Trophoblast cell (in vitro differentiated cells and primary cell): ENCODE measurements at regions not wholly inside any gene's neighbourhood (a gene's known extent, or its start where the extent isn't known, plus 50 kb on each side); places are given as distances from the start of the nearest gene placed in this dataset.

Experiments used
- DNase-seq, 2 donors: peaks; one replicate each; pipeline ENCODE4 v3.0.0-alpha.2; 2016
- H2AFZ ChIP-seq: 2 replicates; pipeline ENCODE4 v1.6.1; 2013; ENCODE audit warnings: low read length, moderate library complexity, mild to moderate bottlenecking; ENCODE audit not compliant: insufficient read depth, poor library complexity
- H2AK5ac ChIP-seq: 2 replicates; pipeline ENCODE4 v1.6.1; 2013; ENCODE audit warnings: mild to moderate bottlenecking, low read length
- H2BK120ac ChIP-seq: 2 replicates; pipeline ENCODE4 v1.6.1; 2013; ENCODE audit warnings: low read length, mild to moderate bottlenecking, moderate library complexity; ENCODE audit not compliant: insufficient read depth, poor library complexity
- H2BK12ac ChIP-seq: 2 replicates; pipeline ENCODE4 v1.6.1; 2013; ENCODE audit warnings: mild to moderate bottlenecking, low read length, moderate library complexity
- H2BK5ac ChIP-seq: 2 replicates; pipeline ENCODE4 v1.6.1; 2013; ENCODE audit warnings: low read length, low read depth, moderate library complexity, mild to moderate bottlenecking; ENCODE audit not compliant: poor library complexity
- H3K14ac ChIP-seq: 2 replicates; pipeline ENCODE4 v1.6.1; 2013; ENCODE audit warnings: mild to moderate bottlenecking, low read length
- H3K18ac ChIP-seq: 2 replicates; pipeline ENCODE4 v1.6.1; 2013; ENCODE audit warnings: mild to moderate bottlenecking, low read length
- H3K23ac ChIP-seq: 2 replicates; pipeline ENCODE4 v1.6.1; 2013; ENCODE audit warnings: low read length
- H3K27ac ChIP-seq: 2 replicates; pipeline ENCODE4 v1.5.1; 2013; ENCODE audit warnings: low read depth, mild to moderate bottlenecking, inconsistent platforms, low read length, moderate library complexity
- H3K27me3 ChIP-seq: 2 replicates; pipeline ENCODE4 v1.6.1; 2013; ENCODE audit warnings: inconsistent platforms, mild to moderate bottlenecking, low read length, moderate library complexity; ENCODE audit not compliant: insufficient read depth
- H3K36me3 ChIP-seq, 2 experiments: 1 replicate in 1 of 2; 2 replicates in 1 of 2; pipeline ENCODE4 v1.6.1; 2013; ENCODE audit warnings: low read length in 2 of 2, mild to moderate bottlenecking in 2 of 2, moderate library complexity in 1 of 2; ENCODE audit not compliant: insufficient read depth in 2 of 2, control insufficient read depth in 1 of 2
- H3K4ac ChIP-seq: 2 replicates; pipeline ENCODE4 v1.6.1; 2013; ENCODE audit warnings: low read depth, mild to moderate bottlenecking, low read length, moderate library complexity
- H3K4me1 ChIP-seq, 2 experiments: 1 replicate in 1 of 2; 2 replicates in 1 of 2; pipeline ENCODE4 v1.6.1; 2013; ENCODE audit warnings: low read length in 2 of 2, mild to moderate bottlenecking in 2 of 2, moderate library complexity in 1 of 2; ENCODE audit not compliant: insufficient read depth in 2 of 2, control insufficient read depth in 1 of 2
- H3K4me2 ChIP-seq: 2 replicates; pipeline ENCODE4 v1.6.1; 2013; ENCODE audit warnings: inconsistent platforms, mild to moderate bottlenecking, low read length, moderate library complexity
- H3K4me3 ChIP-seq: 2 replicates; pipeline ENCODE4 v1.5.1; 2013; ENCODE audit warnings: mild to moderate bottlenecking, low read depth, low read length, inconsistent platforms
- H3K79me1 ChIP-seq: one replicate; pipeline ENCODE4 v1.6.1; 2013; ENCODE audit warnings: low read length
- H3K79me2 ChIP-seq: 2 replicates; pipeline ENCODE4 v1.6.1; 2013; ENCODE audit warnings: low read length, mild to moderate bottlenecking; ENCODE audit not compliant: control insufficient read depth, insufficient read depth, poor library complexity
- H3K9ac ChIP-seq: 2 replicates; pipeline ENCODE4 v1.6.1; 2013; ENCODE audit warnings: mild to moderate bottlenecking, low read length
- H3K9me3 ChIP-seq: 2 replicates; pipeline ENCODE4 v1.6.1; 2013; ENCODE audit warnings: low read depth, mild to moderate bottlenecking, control low read depth, inconsistent platforms, low read length; ENCODE audit not compliant: insufficient read depth
- H4K12ac ChIP-seq: 2 replicates; pipeline ENCODE4 v1.6.1; 2013; ENCODE audit warnings: low read depth, mild to moderate bottlenecking, low read length, moderate library complexity
- H4K8ac ChIP-seq: 2 replicates; pipeline ENCODE4 v1.6.1; 2013; ENCODE audit warnings: low read depth, mild to moderate bottlenecking, low read length, moderate library complexity
- H4K91ac ChIP-seq: one replicate; pipeline ENCODE4 v1.6.1; 2013; ENCODE audit warnings: low read depth, mild to moderate bottlenecking, low read length, moderate library complexity
- WGBS: extraction: QIAGEN DNeasy Blood & Tissue Kit; methylation state at CpG from one replicate; pipeline ENCODE4 v1.1.7; 2013; ENCODE audit warnings: missing lambda C conversion rate; ENCODE audit not compliant: insufficient read length, insufficient coverage; ENCODE audit errors: extremely low coverage; 5-methylcytosine and 5-hydroxymethylcytosine counted together

GRCh38 chr2:13537771-13538349 is 821.1 kb downstream of the TRIB2 start:
- H2AFZ ChIP-seq = no peak overlapping the region
- H3K79me1 ChIP-seq = no peaks in the 10 kb centered on the region
- H3K27me3 ChIP-seq = no peaks in the 10 kb centered on the region
- no peak overlapping the region for H2BK5ac ChIP-seq
- no peaks in the 10 kb centered on the region for H3K36me3 ChIP-seq
- H3K79me2 ChIP-seq = no peaks in the 10 kb centered on the region
- H2AK5ac ChIP-seq = no peak overlapping the region
- H3K4me1 ChIP-seq = no peaks in the 10 kb centered on the region
- WGBS = no CpG with 5 or more reads among the region's 9 CpGs
- no peak overlapping the region for H3K27ac ChIP-seq
- H3K14ac ChIP-seq = no peak overlapping the region
- no peak overlapping the region for H3K4ac ChIP-seq
- H3K4me2 ChIP-seq = no peak overlapping the region
- peaks cover 2% of the 10 kb centered on the region for H3K9me3 ChIP-seq
- no peak overlapping the region for H3K18ac ChIP-seq
- no peak overlapping the region for H3K23ac ChIP-seq
- H4K91ac ChIP-seq = no peak overlapping the region
- no peak overlapping the region for H2BK12ac ChIP-seq
- no peak overlapping the region for H4K8ac ChIP-seq
- H3K9ac ChIP-seq = no peak overlapping the region
- H2BK120ac ChIP-seq = no peak overlapping the region
- DNase-seq = no peak
- no peak overlapping the region for H3K4me3 ChIP-seq
- H4K12ac ChIP-seq = no peak overlapping the region

DNA sequence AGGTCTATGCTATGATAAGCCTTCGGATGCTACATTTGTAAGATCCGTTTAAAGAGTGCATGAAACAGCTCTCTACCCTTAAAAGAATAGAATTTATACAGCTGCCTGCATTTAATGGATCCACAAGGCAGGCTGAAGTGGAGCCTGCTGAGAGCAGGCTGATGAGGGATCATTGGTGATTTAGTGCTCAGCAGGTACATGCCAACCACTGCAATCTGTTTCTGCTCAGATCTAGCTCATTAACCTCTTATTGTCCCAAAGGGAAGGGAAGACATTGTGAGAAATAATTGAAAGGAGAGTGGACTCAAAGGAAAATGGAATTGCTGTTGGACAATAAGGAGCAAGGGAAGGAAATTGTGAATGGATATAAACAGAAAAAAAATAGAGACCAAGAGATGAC is 822.6 kb downstream of the TRIB2 start:
- no peak overlapping the region for H4K91ac ChIP-seq
- H2AK5ac ChIP-seq = no peak overlapping the region
- no peak overlapping the region for H3K4me2 ChIP-seq
- H3K18ac ChIP-seq = no peak overlapping the region
- no peak overlapping the region for H3K4ac ChIP-seq
- no peaks in the 10 kb centered on the region for H3K4me1 ChIP-seq
- no peaks in the 10 kb centered on the region for H3K79me1 ChIP-seq
- H3K9ac ChIP-seq = no peak overlapping the region
- H4K12ac ChIP-seq = no peak overlapping the region
- H3K9me3 ChIP-seq = no peaks in the 10 kb centered on the region
- H3K27ac ChIP-seq = no peak overlapping the region
- no peak overlapping the region for H3K4me3 ChIP-seq
- H2AFZ ChIP-seq = no peak overlapping the region
- no peak overlapping the region for H2BK12ac ChIP-seq
- no CpG with 5 or more reads among the region's 2 CpGs for whole genome bisulfite sequencing
- H3K27me3 ChIP-seq = no peaks in the 10 kb centered on the region
- H4K8ac ChIP-seq = no peak overlapping the region
- DNase-seq = no peak
- H2BK120ac ChIP-seq = no peak overlapping the region
- H3K79me2 ChIP-seq = no peaks in the 10 kb centered on the region
- H3K36me3 ChIP-seq = no peaks in the 10 kb centered on the region
- no peak overlapping the region for H3K23ac ChIP-seq
- no peak overlapping the region for H3K14ac ChIP-seq
- H2BK5ac ChIP-seq = no peak overlapping the region

DNA sequence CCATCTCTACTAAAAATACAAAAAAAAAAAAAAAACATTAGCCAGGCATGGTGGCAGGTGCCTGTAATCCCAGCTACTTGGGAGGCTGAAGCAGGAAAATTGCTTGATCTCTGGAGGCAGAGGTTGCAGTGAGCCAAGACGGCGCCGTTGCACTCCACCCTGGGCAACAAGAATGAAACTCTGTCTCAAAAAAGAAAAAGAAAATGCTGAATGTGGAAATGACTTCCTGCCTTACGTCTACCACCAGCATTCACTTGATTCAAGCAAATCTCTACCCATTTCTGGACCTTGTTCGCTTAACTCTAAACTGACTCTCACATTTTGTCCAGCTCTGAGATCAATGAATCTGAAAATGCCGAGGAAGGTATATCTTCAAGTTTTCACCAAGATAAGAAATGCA is 825.3 kb downstream of the TRIB2 start:
- no peak overlapping the region for H2BK120ac ChIP-seq
- H2AFZ ChIP-seq = no peak overlapping the region
- no peaks in the 10 kb centered on the region for H3K79me2 ChIP-seq
- no peak overlapping the region for H3K18ac ChIP-seq
- WGBS = no CpG with 5 or more reads among the region's 6 CpGs
- H2BK12ac ChIP-seq = no peak overlapping the region
- no peak overlapping the region for H3K23ac ChIP-seq
- no peaks in the 10 kb centered on the region for H3K27me3 ChIP-seq
- H4K8ac ChIP-seq = no peak overlapping the region
- H2AK5ac ChIP-seq = no peak overlapping the region
- no peaks in the 10 kb centered on the region for H3K79me1 ChIP-seq
- H2BK5ac ChIP-seq = no peak overlapping the region
- no peak overlapping the region for H3K9ac ChIP-seq
- no peak for DNase-seq
- no peaks in the 10 kb centered on the region for H3K36me3 ChIP-seq
- no peak overlapping the region for H3K14ac ChIP-seq
- no peak overlapping the region for H3K4me3 ChIP-seq
- H3K4me2 ChIP-seq = no peak overlapping the region
- H3K9me3 ChIP-seq = no peaks in the 10 kb centered on the region
- no peak overlapping the region for H4K12ac ChIP-seq
- no peak overlapping the region for H4K91ac ChIP-seq
- no peak overlapping the region for H3K4ac ChIP-seq
- no peaks in the 10 kb centered on the region for H3K4me1 ChIP-seq
- no peak overlapping the region for H3K27ac ChIP-seq

DNA sequence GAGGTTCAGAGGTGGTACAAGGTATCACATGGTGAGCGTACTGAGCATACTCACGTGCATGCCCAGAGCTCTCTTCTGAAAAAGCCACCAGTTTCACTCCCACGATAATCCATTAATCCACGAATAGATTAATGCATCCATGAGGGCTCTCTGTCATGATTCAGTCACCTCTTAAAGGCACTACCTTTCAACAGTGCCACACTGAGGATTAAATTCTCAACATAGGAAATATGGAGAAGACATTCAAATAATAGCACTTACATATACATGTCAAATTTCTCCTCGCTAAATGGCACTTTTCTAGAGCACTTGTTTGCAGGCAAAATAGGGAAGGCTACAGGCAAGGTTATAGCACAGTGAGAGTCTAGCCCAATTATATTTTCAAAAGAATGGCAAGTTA is 825.9 kb downstream of the TRIB2 start:
- WGBS = no CpG with 5 or more reads among the region's 5 CpGs
- Histone ChIP-seq H3K27me3 (no peaks in the 10 kb centered on the region), H3K27ac (no peak overlapping the region), H3K14ac (no peak overlapping the region), H3K4me3 (no peak overlapping the region), H3K36me3 (no peaks in the 10 kb centered on the region), H4K91ac (no peak overlapping the region), H3K4ac (no peak overlapping the region), H2BK120ac (no peak overlapping the region), H4K12ac (no peak overlapping the region), H2AK5ac (no peak overlapping the region), H3K23ac (no peak overlapping the region), H3K9me3 (no peaks in the 10 kb centered on the region), H4K8ac (no peak overlapping the region), H3K18ac (no peak overlapping the region), H2BK5ac (no peak overlapping the region), H3K79me1 (no peaks in the 10 kb centered on the region), H3K4me1 (no peaks in the 10 kb centered on the region), H3K4me2 (no peak overlapping the region), H2AFZ (no peak overlapping the region), H3K9ac (no peak overlapping the region), H3K79me2 (no peaks in the 10 kb centered on the region), H2BK12ac (no peak overlapping the region)
- DNase-seq = no peak
